Body of pancreas (tissue), 4 donors: ENCODE measurements at regions not wholly inside any gene's neighbourhood (a gene's known extent, or its start where the extent isn't known, plus 50 kb on each side); places are given as distances from the start of the nearest gene placed in this dataset.

Experiments
- POLR2A ChIP-seq, 3 donors: fragments of 450-650 bp; IDR thresholded peaks; one replicate each; pipeline ENCODE4 v1.6.1; 2016; ENCODE audit warnings: antibody characterized with exemption in 3 of 3, mild to moderate bottlenecking in 2 of 3
- TF ChIP-seq, protein P1 (sequence below), 7 experiments: fragments of 450-650 bp in 4 of 7; fragments of 200-600 bp in 3 of 7; sonication (generic) in 3 of 7; IDR thresholded peaks; one replicate each; pipeline ENCODE4 v1.5.1; 2016 to 2019; ENCODE audit warnings: antibody characterized with exemption in 7 of 7

DNA sequence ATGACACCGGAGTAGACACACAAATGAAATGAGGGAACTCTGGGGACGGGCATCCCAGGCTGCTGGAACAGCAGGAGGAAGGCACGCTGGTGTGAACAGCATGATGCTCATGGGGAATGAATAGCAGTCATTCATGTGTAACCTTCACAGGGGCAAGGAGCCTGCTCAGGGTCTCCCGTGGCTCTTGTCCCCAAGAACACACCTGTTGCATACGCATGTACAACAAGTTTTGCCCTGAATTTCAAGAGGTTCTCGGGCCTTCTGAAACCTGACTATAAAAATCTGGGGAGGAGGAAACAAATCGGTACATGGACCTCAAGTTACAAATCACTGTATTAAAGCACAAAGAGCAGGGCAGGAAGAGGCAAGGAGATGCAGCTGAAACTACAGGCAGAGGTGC, 93.4 kb downstream of the RRAGC start:
- TF ChIP-seq, protein P1, sequence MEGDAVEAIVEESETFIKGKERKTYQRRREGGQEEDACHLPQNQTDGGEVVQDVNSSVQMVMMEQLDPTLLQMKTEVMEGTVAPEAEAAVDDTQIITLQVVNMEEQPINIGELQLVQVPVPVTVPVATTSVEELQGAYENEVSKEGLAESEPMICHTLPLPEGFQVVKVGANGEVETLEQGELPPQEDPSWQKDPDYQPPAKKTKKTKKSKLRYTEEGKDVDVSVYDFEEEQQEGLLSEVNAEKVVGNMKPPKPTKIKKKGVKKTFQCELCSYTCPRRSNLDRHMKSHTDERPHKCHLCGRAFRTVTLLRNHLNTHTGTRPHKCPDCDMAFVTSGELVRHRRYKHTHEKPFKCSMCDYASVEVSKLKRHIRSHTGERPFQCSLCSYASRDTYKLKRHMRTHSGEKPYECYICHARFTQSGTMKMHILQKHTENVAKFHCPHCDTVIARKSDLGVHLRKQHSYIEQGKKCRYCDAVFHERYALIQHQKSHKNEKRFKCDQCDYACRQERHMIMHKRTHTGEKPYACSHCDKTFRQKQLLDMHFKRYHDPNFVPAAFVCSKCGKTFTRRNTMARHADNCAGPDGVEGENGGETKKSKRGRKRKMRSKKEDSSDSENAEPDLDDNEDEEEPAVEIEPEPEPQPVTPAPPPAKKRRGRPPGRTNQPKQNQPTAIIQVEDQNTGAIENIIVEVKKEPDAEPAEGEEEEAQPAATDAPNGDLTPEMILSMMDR (IDR thresholded peaks at IDR 0.05) = no peak
- no peak for TF ChIP-seq POLR2A (IDR thresholded peaks at IDR 0.05)
